ENCODE measurements at regions not wholly inside any gene's neighbourhood (a gene's known extent, or its start where the extent isn't known, plus 50 kb on each side); places are given as distances from the start of the nearest gene placed in this dataset.

DNA sequence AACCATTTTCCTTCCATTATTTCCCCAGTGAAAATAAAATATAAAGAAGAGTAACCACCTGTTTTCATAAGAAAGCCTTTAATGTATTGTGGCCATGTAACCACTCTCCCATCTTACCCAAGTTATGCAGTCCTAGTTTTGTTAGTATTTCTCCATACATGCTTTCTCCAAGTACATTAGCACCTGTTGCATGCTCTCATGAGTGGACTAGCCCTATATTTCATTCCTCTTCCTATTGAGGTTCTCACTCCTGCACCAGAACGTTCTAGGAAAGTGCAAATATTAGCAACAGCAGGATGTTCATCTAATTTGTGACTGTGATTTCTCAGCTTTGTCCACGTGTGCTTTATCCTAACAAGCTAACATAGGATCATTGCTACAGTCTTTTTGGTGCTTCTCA, 155.1 kb upstream of the NPVF start:
- DNase-seq (ENCODE audit: low read depth in 1 of 2, low spot score in 1 of 2), result no peak
- no peak for TF ChIP-seq GABPA (IDR thresholded peaks at IDR 0.05; ENCODE audit: low read depth)
- no peak for TF ChIP-seq POLR2AphosphoS5 (IDR thresholded peaks at IDR 0.05; ENCODE audit: low read depth)
- TF ChIP-seq, protein P1, sequence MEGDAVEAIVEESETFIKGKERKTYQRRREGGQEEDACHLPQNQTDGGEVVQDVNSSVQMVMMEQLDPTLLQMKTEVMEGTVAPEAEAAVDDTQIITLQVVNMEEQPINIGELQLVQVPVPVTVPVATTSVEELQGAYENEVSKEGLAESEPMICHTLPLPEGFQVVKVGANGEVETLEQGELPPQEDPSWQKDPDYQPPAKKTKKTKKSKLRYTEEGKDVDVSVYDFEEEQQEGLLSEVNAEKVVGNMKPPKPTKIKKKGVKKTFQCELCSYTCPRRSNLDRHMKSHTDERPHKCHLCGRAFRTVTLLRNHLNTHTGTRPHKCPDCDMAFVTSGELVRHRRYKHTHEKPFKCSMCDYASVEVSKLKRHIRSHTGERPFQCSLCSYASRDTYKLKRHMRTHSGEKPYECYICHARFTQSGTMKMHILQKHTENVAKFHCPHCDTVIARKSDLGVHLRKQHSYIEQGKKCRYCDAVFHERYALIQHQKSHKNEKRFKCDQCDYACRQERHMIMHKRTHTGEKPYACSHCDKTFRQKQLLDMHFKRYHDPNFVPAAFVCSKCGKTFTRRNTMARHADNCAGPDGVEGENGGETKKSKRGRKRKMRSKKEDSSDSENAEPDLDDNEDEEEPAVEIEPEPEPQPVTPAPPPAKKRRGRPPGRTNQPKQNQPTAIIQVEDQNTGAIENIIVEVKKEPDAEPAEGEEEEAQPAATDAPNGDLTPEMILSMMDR (IDR thresholded peaks at IDR 0.05; ENCODE audit: insufficient read depth, low read length), result no peak
- peaks cover 15% of the 10 kb centered on the region for H3K27me3 ChIP-seq (ENCODE audit: insufficient read depth, poor library complexity, severe bottlenecking)
- H3K4me3 ChIP-seq (replicated peaks; ENCODE audit: insufficient read depth, low read length), result no peak overlapping the region
- H3K27ac ChIP-seq (replicated peaks), result no peak overlapping the region

DNA sequence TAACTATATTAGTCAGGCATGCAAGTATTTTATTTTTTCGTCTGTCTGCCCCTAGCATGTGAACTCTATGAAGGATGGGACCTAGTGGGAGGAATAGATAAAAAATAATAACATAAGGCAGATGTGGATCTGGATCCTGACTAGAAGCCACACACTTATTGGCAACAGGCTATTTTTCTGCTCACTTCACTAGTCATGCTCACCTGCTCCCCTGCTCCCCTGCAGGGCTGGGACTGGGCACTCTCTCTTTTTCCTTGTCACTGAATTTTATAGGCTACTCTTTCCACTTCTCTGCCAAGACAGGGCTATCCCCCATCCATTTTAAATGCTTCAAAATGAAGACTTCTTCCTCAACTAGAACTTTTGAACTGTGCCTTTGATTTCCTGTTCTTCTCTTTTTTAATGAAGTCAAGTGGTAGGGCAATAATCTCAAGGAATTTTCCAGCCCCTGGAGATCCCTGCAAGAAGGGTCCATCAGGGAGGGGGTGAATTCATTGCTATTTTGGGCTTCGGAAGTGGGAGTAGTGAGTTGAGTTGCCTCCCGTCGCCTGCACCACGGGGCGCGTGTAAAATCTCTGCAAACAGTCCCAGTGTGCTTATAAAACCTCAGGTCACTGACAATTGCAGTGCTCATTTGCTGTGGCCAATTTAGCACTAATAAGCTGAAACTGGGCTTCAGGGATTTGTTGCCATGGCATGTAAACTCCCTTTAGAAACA, 156.7 kb upstream of the NPVF start:
- Histone ChIP-seq H3K4me3 (replicated peaks; ENCODE audit: insufficient read depth, low read length) (no peak overlapping the region), H3K27ac (replicated peaks) (no peak overlapping the region), H3K27me3 (ENCODE audit: insufficient read depth, poor library complexity, severe bottlenecking) (peaks cover 15% of the 10 kb centered on the region)
- no peak for TF ChIP-seq SPI1 (IDR thresholded peaks at IDR 0.05; ENCODE audit: borderline replicate concordance, low read depth)
- TF ChIP-seq, protein P1 (IDR thresholded peaks at IDR 0.05; ENCODE audit: insufficient read depth, low read length), result no peak
- TF ChIP-seq, protein P2, sequence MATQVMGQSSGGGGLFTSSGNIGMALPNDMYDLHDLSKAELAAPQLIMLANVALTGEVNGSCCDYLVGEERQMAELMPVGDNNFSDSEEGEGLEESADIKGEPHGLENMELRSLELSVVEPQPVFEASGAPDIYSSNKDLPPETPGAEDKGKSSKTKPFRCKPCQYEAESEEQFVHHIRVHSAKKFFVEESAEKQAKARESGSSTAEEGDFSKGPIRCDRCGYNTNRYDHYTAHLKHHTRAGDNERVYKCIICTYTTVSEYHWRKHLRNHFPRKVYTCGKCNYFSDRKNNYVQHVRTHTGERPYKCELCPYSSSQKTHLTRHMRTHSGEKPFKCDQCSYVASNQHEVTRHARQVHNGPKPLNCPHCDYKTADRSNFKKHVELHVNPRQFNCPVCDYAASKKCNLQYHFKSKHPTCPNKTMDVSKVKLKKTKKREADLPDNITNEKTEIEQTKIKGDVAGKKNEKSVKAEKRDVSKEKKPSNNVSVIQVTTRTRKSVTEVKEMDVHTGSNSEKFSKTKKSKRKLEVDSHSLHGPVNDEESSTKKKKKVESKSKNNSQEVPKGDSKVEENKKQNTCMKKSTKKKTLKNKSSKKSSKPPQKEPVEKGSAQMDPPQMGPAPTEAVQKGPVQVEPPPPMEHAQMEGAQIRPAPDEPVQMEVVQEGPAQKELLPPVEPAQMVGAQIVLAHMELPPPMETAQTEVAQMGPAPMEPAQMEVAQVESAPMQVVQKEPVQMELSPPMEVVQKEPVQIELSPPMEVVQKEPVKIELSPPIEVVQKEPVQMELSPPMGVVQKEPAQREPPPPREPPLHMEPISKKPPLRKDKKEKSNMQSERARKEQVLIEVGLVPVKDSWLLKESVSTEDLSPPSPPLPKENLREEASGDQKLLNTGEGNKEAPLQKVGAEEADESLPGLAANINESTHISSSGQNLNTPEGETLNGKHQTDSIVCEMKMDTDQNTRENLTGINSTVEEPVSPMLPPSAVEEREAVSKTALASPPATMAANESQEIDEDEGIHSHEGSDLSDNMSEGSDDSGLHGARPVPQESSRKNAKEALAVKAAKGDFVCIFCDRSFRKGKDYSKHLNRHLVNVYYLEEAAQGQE (IDR thresholded peaks at IDR 0.05; ENCODE audit: insufficient replicate concordance, low read depth), result no peak
- TF ChIP-seq GABPA (IDR thresholded peaks at IDR 0.05; ENCODE audit: low read depth), result no peak
- no peak for TF ChIP-seq POLR2AphosphoS5 (IDR thresholded peaks at IDR 0.05; ENCODE audit: low read depth)
- no peak for DNase-seq (ENCODE audit: low read depth in 1 of 2, low spot score in 1 of 2)

DNA sequence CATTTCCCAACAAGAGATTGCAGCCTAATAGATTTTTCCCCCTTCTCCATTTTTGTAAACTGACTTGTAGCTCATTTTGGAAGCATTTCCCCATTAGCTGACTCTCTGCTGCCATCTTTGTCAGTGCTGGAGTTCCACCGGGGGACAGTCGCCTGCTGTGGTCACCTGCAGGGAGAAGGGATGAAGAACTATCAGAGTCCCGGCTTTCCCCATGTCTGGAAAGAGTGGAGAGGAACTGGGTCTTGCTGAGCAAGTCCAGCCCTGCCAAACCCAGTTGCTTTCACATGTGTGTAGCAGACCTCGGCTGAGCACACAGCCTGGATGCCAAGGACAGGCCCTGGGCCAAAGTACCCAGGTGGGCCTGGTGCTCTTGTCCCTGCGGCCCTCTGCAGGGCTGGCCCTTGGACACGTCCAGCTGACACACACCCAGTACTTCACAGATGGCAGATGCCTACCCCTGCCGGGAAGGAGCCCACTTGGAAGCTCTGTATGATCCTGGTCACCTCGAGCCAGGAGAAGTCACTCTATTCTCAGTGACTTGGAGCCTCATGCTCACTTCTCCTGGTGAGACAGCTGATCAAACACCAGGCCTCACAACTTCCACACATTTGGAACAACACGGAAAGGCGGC, 157.3 kb upstream of the NPVF start:
- Histone ChIP-seq H3K4me3 (replicated peaks; ENCODE audit: insufficient read depth, low read length) (no peak overlapping the region), H3K27ac (replicated peaks) (no peak overlapping the region), H3K27me3 (ENCODE audit: insufficient read depth, poor library complexity, severe bottlenecking) (peaks cover 14% of the 10 kb centered on the region)
- DNase-seq (ENCODE audit: low read depth in 1 of 2, low spot score in 1 of 2), result no peak
- TF ChIP-seq, protein P2 (IDR thresholded peaks at IDR 0.05; ENCODE audit: insufficient replicate concordance, low read depth), result no peak
- TF ChIP-seq GABPA (IDR thresholded peaks at IDR 0.05; ENCODE audit: low read depth) (no peak), SPI1 (IDR thresholded peaks at IDR 0.05; ENCODE audit: borderline replicate concordance, low read depth) (no peak)

DNA sequence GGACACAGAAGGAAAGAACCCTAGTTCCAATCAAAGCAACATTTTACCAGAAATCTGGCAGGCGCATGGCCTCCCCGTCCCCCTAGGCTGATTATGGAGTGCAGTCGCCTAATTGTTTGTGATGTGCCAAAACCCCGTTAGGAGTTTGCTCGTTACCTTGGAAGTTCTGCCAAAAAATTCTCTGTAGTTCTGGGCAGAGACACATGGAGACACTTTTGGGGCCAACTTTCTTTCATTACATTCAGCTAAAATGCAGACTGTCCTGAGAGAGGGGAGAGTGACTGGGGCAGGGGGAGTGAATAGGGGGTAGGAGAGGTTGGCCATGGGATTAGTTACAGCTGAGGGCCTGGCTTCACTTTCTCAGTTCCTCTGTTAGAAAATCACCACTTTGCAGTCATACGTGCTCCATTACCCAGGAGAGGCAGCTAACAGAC, 158.0 kb upstream of the NPVF start:
- H3K27ac ChIP-seq (replicated peaks), result no peak overlapping the region
- peaks cover 11% of the 10 kb centered on the region for H3K27me3 ChIP-seq (ENCODE audit: insufficient read depth, poor library complexity, severe bottlenecking)
- DNase-seq (ENCODE audit: low read depth in 1 of 2, low spot score in 1 of 2), result no peak
- TF ChIP-seq, protein P1 (IDR thresholded peaks at IDR 0.05; ENCODE audit: insufficient read depth, low read length), result no peak
- TF ChIP-seq POLR2AphosphoS5 (IDR thresholded peaks at IDR 0.05; ENCODE audit: low read depth) (no peak), SPI1 (IDR thresholded peaks at IDR 0.05; ENCODE audit: borderline replicate concordance, low read depth) (no peak), GABPA (IDR thresholded peaks at IDR 0.05; ENCODE audit: low read depth) (no peak)
- TF ChIP-seq, protein P2 (IDR thresholded peaks at IDR 0.05; ENCODE audit: insufficient replicate concordance, low read depth), result no peak
- no peak overlapping the region for H3K4me3 ChIP-seq (replicated peaks; ENCODE audit: insufficient read depth, low read length)

All from HL-60 (cell line).